ENCODE measurements at regions not wholly inside any gene's neighbourhood (a gene's known extent, or its start where the extent isn't known, plus 50 kb on each side); places are given as distances from the start of the nearest gene placed in this dataset.
"Not testable (repeated sequence)": the region's sequence is repeated elsewhere in the genome, so short reads cannot be mapped to it uniquely, and the experiment has no call there.

DNA sequence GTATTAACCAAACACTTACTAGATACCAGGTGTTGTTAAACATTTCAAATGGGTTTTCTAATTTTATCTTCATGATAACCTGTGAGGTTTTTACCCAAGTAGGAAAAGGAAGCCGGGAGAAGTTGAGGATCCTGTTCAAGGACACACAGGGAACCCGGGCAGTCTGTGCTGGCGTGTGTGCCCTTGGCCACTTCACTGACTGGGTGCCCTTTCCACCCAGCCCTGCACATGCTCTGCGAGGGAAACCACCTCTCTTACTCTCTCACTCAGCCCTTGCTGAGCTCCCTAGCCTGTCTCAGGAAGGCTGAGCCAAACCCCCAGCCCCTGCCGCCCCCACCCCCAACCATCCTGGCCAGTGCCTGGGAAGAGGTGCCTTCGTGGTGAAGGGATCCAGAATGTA, 51.8 kb downstream of the TEX44 start:
- ChIA-PET POLR2A (no interaction called here), CTCF (interaction anchor here (1.7 kb wide), 1 partner anchor 11 kb away, joined by 5 read pairs; no protein-coding TSS in a partner anchor)
- no peak for DNase-seq (ENCODE audit: extremely low spot score)
- TF ChIP-seq, protein P1, sequence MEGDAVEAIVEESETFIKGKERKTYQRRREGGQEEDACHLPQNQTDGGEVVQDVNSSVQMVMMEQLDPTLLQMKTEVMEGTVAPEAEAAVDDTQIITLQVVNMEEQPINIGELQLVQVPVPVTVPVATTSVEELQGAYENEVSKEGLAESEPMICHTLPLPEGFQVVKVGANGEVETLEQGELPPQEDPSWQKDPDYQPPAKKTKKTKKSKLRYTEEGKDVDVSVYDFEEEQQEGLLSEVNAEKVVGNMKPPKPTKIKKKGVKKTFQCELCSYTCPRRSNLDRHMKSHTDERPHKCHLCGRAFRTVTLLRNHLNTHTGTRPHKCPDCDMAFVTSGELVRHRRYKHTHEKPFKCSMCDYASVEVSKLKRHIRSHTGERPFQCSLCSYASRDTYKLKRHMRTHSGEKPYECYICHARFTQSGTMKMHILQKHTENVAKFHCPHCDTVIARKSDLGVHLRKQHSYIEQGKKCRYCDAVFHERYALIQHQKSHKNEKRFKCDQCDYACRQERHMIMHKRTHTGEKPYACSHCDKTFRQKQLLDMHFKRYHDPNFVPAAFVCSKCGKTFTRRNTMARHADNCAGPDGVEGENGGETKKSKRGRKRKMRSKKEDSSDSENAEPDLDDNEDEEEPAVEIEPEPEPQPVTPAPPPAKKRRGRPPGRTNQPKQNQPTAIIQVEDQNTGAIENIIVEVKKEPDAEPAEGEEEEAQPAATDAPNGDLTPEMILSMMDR (IDR thresholded peaks at IDR 0.05; ENCODE audit: control extremely low read depth, extremely low read depth, low read depth, missing control alignments), result no peak

DNA sequence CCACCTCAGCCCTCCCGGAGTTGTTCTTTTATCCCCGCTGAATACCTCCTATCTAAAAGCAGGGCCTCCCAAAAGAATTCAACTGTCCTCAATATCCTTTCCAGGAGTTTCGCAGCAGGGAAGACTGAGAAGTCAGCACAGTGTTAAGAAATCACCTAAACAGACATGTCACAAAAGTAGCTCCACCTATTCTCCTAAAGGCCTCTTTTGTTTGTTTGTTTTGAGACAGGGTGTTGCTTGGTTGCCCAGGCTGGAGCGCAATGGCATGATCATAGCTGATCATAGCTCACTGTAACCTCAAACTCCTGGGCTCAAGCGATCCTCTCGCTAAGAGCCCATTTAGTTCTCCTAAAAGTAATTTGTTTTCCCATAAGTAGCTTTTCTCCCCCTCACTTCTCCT, 53.8 kb downstream of the TEX44 start:
- DNase-seq (ENCODE audit: extremely low spot score), result no peak
- POLR2A ChIA-PET, result no interaction called here
- TF ChIP-seq, protein P1 (IDR thresholded peaks at IDR 0.05; ENCODE audit: control extremely low read depth, extremely low read depth, low read depth, missing control alignments), result no peak
- CTCF ChIA-PET, result interaction anchor here (0.7 to 7.6 kb wide), 6 partner anchors 27 to 69 kb away, joined by 3 to 67 read pairs (median 8); partner anchors contain the start of gene PTMA

DNA sequence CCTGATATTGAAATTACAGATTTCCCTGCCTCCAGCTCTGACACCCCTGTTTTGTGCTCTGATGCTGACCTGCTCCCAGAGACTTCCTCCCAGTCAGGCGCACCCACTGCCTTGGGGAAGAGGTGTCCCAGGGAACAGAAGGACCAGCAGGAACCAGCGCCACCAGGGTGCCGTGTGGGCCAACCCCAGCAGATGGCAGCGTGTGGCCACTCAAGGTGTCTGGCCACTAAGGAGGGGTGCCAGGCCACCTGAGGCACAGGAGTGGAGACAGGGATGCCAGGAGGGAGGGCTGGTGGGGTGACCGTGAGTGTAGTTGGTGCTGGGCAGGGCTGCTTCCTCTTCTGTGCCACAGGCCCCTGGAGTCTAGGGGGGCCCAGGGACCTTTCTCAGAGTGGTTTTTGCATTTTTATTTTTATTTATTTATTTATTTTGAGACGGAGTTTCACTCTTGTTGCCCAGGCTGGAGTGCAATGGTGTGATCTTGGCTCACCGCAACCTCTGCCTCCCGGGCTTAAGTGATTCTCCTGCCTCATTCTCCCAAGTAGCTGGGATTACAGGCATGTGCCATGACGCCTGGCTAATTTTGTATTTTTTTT, 56.0 kb downstream of the TEX44 start:
- POLR2A ChIA-PET, result no interaction called here
- CTCF ChIA-PET, result interaction anchor here (0.7 to 7.6 kb wide), 13 partner anchors 10 to 73 kb away, joined by 3 to 67 read pairs (median 5); no protein-coding TSS in a partner anchor
- DNase-seq (ENCODE audit: extremely low spot score), result peak; percentile 75
- TF ChIP-seq, protein P1 (IDR thresholded peaks at IDR 0.05; ENCODE audit: control extremely low read depth, extremely low read depth, low read depth, missing control alignments), result peak; percentile 79

DNA sequence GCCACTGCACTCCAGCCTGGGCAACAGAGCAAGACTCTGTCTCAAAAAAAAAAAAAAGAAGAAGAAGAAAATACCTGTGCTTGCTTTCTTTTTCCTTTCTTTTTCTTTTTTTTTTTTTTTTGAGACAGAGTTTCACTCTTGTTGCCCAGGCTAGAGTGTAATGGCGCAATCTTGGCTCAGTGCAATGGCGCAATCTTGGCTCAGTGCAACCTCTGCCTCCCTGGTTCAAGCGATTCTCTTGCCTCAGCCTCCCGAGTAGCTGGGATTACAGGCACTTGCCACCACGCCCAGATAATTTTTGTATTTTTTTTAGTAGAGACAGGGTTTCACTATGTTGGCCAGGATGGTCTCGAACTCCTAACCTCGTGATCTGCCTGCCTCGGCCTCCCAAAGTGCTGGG, 56.8 kb upstream of the PTMA start:
- POLR2A ChIA-PET; DNase-seq (ENCODE audit: extremely low spot score): not testable (repeated sequence)
- CTCF ChIA-PET, result interaction anchor here (0.6 to 7.6 kb wide), 3 partner anchors 34 to 64 kb away, joined by 3 to 67 read pairs (median 9); no protein-coding TSS in a partner anchor

DNA sequence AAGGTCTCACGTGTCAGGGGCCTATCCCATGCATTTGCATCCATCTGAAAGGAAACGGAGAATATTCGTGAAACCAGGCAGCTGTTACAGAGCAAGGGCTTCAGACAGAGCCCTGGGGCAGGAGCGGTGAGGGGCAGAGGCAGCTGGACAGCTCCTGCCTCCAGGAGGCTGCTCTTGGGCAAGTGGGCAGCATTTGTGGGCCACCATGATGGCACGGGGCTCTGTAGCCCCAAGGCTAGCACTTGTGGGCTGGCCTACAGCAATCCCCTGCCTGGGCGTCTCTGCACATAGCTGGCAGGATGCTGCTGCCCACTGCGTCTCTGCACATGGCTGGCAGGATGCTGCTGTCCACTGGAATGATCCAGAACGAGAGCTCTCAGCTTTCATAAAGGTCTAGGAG, 52.8 kb upstream of the PTMA start:
- ChIA-PET CTCF (interaction anchor here (2.2 to 16.6 kb wide), 3 partner anchors 11 to 59 kb away, joined by 8 to 186 read pairs (median 10); no protein-coding TSS in a partner anchor), POLR2A (no interaction called here)
- TF ChIP-seq, protein P1 (IDR thresholded peaks at IDR 0.05; ENCODE audit: control extremely low read depth, extremely low read depth, low read depth, missing control alignments), result no peak
- peak; percentile 4 for DNase-seq (ENCODE audit: extremely low spot score)

DNA sequence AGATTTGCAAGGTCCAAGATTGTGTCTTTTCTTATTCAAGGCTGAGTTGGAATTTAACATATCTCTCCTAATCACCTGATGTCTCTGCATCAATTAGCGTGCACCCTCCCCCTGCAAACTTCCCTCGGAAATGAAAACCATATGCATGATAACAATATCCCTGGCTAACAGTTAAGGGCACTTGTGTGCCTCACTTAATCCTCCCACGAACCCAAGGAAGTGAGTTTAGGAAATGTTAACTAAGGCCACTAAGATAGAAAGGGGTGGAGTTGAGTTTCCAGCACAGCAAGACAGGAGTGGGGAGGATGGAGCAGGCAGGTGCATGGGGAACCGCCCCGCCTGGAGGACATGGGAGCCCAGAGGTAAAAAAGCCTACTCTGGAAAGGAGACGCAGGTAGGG, 52.4 kb upstream of the PTMA start:
- TF ChIP-seq, protein P1 (IDR thresholded peaks at IDR 0.05; ENCODE audit: control extremely low read depth, extremely low read depth, low read depth, missing control alignments), result no peak
- ChIA-PET CTCF (interaction anchor here (2.2 to 16.6 kb wide), 3 partner anchors 11 to 59 kb away, joined by 8 to 186 read pairs (median 10); no protein-coding TSS in a partner anchor), POLR2A (no interaction called here)
- peak; percentile 10 for DNase-seq (ENCODE audit: extremely low spot score)
